T47D (cell line): ENCODE measurements at regions not wholly inside any gene's neighbourhood (a gene's known extent, or its start where the extent isn't known, plus 50 kb on each side); places are given as distances from the start of the nearest gene placed in this dataset.

Experiments used
- DNase-seq, 2 experiments: peaks; one replicate each; pipeline versions ENCODE4 v3.0.0 to v3.0.0-alpha.2; 2011 to 2012; ENCODE audit warnings: low read depth in 1 of 2, low spot score in 1 of 2
- JUND ChIP-seq: IDR thresholded peaks from 2 replicates; pipeline ENCODE4 v1.6.1; 2012; ENCODE audit warnings: low read depth
- in situ Hi-C: cut with HindIII; loops from 2 replicates; pipeline ENCODE4 v1.10.0; 2016; ENCODE audit warnings: low sequenced_read_pairs, low pct_unique_long_range_greater_than_20kb

DNA sequence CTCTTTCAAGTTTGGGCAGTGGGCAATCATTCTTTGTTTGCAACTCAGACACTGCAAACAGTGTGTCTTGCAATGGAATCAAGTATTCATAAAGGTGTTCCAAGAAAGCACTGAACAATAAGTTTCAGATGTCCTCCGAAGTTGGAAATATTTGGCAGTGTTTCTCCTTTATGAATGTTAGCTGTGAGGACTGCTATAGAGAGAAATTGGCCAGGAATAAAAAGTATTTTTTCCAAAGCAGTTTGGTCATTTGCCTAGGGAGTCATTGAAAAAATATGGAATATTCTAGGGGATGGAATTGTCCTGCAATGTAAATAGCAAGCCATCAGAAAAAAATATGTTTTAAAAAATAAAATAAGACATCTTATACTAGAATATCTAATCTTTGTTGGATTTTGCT lies 688.6 kb upstream of the SEMA6A start:
- in situ Hi-C loops: no loop called here
- TF ChIP-seq JUND: no peak
- no peak for DNase-seq

DNA sequence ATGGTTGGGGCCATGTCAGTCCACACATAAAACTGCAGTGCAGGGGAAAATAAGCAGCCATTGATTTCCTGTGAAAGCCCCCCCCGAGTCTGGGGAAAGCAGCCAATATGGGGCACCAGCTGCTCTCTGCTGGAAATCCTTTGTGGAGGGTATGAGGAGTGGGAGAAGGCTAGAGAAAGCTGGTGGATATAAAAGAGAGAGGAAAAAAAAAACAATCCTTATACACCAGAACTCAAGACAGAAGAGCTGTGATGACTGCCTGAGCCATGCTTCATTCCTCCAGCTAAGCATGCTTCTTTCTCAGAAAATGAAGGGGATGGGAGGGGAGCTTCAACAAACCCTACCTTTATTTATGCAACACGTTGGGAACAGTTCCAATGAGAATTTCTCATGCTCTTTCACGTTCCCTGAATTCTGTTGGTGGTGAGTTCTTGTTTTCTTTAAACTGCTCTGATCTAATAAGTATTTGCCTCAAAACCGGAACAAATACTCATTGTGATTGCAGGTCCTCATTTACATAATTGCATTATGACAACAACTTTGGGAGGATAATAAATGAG lies 688.0 kb upstream of the SEMA6A start:
- TF ChIP-seq JUND: no peak
- DNase-seq: no peak
- in situ Hi-C loops: no loop called here

DNA sequence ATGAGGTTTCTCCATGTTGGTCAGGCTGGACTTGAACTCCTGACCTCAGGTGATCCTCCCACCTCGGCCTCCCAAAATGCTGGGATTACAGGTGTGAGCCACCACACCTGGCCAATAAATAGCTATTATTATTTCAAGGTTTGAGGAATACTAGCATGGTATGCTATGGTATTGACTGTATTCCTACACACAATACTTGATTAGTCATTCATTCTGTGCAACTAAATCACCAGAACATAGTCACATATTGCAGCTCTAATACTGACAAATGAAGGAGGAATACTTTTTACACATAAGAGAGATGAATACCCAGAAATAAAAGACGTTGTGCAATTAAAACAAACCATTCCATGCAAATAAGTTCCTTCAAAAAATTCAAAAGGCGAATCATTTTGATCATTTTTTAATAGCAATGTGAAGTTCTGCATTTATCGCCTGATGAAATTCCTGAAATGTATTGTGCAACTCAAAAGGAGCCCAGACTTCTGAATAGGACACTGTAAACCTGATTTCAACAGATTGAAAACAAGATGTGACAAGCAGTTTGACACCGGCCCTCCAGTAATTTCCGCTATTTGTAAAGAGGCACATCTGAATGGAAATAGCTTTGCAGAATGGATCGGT lies 687.4 kb upstream of the SEMA6A start:
- DNase-seq: no peak
- in situ Hi-C loops: no loop called here
- no peak for TF ChIP-seq JUND

DNA sequence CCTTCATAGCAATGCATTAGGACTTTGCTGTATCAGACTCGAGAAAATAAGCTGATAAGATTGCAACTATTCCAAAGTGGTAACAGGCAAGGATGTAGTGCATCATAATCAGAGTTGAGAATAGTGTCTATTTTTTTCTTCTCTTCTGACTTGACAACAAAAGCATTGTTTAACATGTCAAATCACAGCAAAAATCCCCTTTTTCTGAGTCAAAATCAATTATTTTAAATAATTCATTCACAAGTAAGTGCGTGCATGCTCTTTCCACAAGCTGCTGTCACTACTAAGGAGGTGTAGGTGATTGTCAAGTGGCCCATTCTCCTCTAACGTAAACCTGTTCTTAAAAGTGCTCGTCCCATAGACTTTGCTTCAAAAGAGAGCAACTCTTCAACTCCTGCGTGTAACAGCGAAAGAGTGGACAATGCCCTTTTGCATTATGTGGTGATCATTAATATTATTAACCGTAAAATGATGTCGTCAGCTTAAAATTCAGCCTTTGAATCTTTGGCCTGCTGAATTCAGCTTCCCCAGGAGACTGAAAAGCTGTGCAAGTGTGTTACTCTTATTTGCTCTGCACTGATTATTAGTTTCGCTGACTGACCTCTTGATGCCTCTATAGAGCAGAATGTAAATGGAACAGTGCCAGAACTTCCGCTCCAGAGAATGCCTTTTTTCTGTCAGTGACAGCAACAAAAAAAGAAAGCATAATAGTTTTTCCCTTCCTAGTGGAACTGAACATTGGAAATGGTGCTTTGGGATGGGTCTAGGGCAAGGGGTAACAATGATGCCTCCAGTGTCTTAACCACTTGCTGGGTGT lies 680.8 kb upstream of the SEMA6A start:
- TF ChIP-seq JUND: no peak
- DNase-seq: no peak
- in situ Hi-C loops: no loop called here

DNA sequence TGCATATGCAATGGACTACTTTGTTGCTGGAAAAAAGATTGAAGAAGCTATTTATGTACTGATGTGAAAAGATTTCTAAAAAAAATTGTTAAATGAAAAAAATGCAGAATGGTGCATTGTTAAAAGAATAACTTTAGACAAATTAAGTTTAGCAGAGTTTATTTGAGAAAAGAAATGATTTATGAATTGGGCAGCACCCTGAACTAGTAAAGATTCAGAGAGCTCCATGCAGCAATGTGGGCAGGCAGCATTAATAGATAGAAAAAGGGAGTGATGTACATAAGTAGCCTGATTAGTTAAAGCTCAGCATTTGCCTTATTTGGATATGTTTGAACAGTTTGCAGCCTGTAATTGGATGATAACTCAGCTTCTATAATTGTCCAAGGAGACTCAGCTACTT lies 677.9 kb upstream of the SEMA6A start:
- no peak for DNase-seq
- TF ChIP-seq JUND: no peak
- in situ Hi-C loops: no loop called here

DNA sequence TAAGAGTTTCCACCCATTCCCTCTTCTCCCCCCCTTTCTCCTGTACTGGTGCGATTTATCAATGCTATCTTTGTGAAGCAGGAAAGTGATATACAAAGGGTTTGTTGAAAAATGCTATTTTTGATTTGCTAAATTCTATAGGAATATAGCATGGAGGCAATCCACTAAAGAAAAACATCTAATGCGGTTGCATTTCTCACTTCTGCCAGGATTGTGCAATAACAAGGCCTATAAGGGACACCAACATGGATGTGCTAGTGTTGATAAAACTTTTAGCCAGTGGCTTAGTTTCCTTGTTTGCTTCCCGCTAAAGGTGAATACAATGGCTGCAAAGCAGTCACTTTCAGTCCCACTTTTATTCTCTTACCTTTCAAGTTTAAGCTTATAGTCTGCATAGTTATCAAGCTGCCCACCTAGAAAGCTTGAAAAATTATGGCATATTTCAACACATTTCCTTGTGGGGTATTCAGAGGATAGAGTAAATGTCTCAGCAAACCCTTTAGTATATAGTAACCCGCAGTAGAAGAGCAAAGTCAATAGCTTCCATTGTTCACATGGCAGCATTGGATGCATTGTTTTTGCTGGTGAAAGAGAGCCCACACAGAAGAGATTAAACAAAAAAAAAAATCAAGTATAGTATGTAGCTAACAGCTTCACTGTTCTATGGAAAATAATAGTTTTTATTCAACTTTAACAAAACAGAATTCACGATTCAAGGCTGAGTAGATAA lies 674.6 kb upstream of the SEMA6A start:
- DNase-seq: no peak
- TF ChIP-seq JUND: no peak
- in situ Hi-C loops: no loop called here

DNA sequence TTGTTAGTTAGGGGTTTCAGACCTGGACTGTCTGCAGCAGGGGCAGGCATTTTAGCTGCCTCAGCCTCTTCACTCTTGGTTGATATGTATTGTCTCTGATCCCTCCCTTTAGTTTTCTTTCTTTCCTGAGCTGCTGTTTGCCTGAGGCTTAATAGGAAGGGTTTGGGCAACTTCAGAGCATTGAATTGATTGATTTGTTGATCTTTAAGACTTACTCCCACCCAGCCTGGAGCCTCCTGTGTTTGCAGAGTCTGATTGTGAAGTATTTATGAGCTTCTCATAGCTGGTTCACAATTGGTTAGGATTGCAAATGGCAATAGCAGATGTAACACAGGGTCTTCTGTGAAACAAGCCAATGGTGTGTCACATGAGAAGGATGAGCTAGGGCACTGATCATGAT lies 671.8 kb upstream of the SEMA6A start:
- in situ Hi-C loops: no loop called here
- no peak for TF ChIP-seq JUND
- DNase-seq: no peak

DNA sequence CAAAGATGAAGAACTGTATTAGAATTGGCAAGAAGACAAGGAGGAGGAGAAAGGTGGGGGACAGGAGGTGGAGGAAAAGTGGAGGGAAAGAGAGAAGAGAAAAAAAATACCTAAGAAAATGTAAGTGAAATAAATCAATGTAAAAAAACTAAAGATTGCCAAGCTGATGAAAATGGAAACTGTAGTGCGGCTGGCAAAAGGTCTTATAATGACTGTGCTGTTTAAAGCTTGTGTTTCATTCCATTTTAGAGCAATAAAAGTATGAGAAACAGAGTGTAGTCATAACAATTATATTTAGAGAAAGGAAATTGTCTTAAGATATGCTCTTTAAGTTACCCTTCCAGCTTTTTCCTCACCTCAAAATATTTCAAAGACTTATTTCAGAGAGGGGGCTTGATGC lies 670.5 kb upstream of the SEMA6A start:
- TF ChIP-seq JUND: no peak
- in situ Hi-C loops: no loop called here
- no peak for DNase-seq

DNA sequence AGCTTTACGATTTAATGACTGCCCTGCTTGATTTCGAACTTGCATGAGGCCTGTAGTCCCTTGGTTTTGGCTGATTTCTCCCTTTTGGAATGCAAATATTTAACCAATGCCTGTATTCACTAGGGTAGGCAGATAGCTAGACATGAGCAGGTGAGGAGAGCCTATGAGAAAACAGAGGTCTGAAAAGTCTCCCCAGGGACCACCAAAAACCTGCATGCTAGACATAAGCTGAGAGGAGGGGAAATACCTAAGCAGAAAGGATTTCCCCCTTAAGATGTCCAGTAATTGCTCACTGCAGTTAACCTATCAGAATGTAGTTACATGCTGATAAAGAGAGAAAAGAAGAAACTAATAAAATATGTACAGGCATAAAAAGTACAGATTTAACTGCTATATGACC lies 667.4 kb upstream of the SEMA6A start:
- in situ Hi-C loops: no loop called here
- DNase-seq: no peak
- TF ChIP-seq JUND: no peak

DNA sequence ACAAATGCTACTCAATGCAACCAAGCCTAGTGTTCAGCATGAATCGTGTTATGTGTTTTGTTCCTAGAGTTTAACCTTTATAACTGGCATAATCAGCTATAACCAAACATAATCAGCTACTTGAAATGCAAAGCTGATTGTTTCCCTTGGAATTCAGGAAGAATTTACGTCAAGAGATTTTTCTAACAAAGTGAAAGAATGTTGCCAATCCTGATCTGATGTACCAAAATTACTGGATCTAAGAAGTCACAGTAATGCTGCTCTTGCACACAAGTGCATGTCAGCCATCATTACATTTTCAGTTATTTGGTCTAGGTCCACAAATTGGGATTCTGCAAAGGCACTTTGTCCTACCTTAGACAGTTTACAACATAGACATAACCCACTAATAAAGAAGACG lies 662.3 kb upstream of the SEMA6A start:
- in situ Hi-C loops: no loop called here
- DNase-seq: no peak
- TF ChIP-seq JUND: no peak

DNA sequence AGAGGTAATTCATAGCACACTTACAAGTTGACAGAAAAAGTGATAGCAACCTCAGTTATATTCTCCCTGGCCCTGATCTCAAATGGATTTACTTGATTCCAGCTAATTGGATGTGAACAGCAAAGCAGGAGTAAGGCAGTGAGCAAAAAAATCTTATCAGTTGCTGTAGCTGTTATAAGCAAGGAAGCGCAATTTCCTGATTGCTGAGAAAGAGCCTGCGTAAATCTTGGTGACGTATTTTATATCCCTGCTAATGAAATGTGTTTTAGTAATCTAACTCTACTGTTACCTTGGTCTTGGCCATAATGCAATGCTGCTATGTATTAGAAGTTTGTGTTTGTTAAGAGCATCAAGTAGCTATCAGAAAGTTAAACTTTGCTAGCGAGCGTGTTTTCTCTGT lies 661.2 kb upstream of the SEMA6A start:
- no peak for DNase-seq
- no peak for TF ChIP-seq JUND
- in situ Hi-C loops: no loop called here

DNA sequence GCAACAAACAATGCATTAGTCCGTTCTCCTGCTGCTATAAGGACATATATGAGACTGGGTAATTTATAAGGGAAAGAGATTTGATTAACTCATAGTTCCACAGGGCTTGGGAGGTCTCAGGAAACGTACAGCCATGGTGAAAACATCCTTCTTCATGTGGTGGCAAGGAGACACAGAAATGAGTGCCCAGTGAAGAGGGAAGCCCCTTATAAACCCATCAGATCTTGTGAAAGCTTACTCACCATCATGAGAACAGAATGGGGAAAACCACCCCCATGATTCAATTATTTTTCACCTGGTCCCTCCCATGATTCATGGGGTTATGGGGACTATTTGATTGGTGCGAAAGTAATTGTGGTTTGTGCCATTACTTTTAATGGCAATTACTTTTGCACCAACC lies 655.8 kb upstream of the SEMA6A start:
- DNase-seq: no peak
- in situ Hi-C loops: no loop called here
- TF ChIP-seq JUND: no peak

DNA sequence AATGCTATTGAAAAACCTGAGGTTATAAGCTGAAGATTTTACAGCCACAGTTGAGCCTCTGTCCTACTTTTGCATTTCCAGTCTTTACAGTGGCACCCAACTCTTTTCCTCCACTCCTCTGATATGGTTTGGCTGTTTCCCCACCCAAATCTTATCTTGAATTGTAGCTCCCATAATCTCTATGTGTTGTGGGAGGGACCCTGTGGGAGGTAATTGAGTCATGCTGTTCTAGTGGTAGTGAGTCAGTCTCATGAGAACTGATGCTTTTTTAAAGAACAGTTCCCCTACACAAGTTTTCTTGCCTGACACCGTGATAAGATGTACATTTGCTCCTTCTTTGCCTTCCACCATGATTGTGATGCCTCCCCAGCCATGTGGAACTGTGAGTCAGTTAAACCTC lies 646.1 kb upstream of the SEMA6A start:
- DNase-seq: no peak
- in situ Hi-C loops: no loop called here
- TF ChIP-seq JUND: no peak
